ENCODE measurements at regions not wholly inside any gene's neighbourhood (a gene's known extent, or its start where the extent isn't known, plus 50 kb on each side); places are given as distances from the start of the nearest gene placed in this dataset.

- TF ChIP-seq CTCF (IDR thresholded peaks at IDR 0.05; ENCODE audit: low read depth, low read length, missing control alignments) = no peak
- H3K4me3 ChIP-seq (ENCODE audit: low read depth, low read length) = no peak overlapping the region
- DNase-seq (ENCODE audit: low read depth) = no peak
Observed at GRCh38 chr13:53788286-53788685, 759.7 kb downstream of the OLFM4 start.

GRCh38 chr13:53800011-53800410 lies 771.4 kb downstream of the OLFM4 start:
- no peak for DNase-seq (ENCODE audit: low read depth)
- no peak overlapping the region for H3K4me3 ChIP-seq (ENCODE audit: low read depth, low read length)
- no peak for TF ChIP-seq CTCF (IDR thresholded peaks at IDR 0.05; ENCODE audit: low read depth, low read length, missing control alignments)

GRCh38 chr13:53807251-53807834 lies 778.7 kb downstream of the OLFM4 start:
- no peak for DNase-seq (ENCODE audit: low read depth)
- no peak for TF ChIP-seq CTCF (IDR thresholded peaks at IDR 0.05; ENCODE audit: low read depth, low read length, missing control alignments)
- H3K4me3 ChIP-seq (ENCODE audit: low read depth, low read length) = no peak overlapping the region

GRCh38 chr13:53821632-53822031 lies 793.0 kb downstream of the OLFM4 start:
- no peak for DNase-seq (ENCODE audit: low read depth)
- TF ChIP-seq CTCF (IDR thresholded peaks at IDR 0.05; ENCODE audit: low read depth, low read length, missing control alignments) = no peak

GRCh38 chr13:53822136-53822535 lies 793.5 kb downstream of the OLFM4 start:
- DNase-seq (ENCODE audit: low read depth) = no peak
- H3K4me3 ChIP-seq (ENCODE audit: low read depth, low read length) = no peak overlapping the region
- no peak for TF ChIP-seq CTCF (IDR thresholded peaks at IDR 0.05; ENCODE audit: low read depth, low read length, missing control alignments)

More at GRCh38 chr13:53821632-53822031, 793.0 kb downstream of the OLFM4 start:
- H3K4me3 ChIP-seq (ENCODE audit: low read depth, low read length) = no peak overlapping the region

GRCh38 chr13:53839461-53839860 lies 810.8 kb downstream of the OLFM4 start:
- no peak for DNase-seq (ENCODE audit: low read depth)
- TF ChIP-seq CTCF (IDR thresholded peaks at IDR 0.05; ENCODE audit: low read depth, low read length, missing control alignments) = no peak
- H3K4me3 ChIP-seq (ENCODE audit: low read depth, low read length) = no peak overlapping the region

GRCh38 chr13:53844473-53845146 lies 816.0 kb downstream of the OLFM4 start:
- no peak for DNase-seq (ENCODE audit: low read depth)
- no peak for TF ChIP-seq CTCF (IDR thresholded peaks at IDR 0.05; ENCODE audit: low read depth, low read length, missing control alignments)

More at GRCh38 chr13:53844473-53845146, 816.0 kb downstream of the OLFM4 start:
- no peak overlapping the region for H3K4me3 ChIP-seq (ENCODE audit: low read depth, low read length)

Measured in GM12864 (cell line).